ENCODE measurements at regions not wholly inside any gene's neighbourhood (a gene's known extent, or its start where the extent isn't known, plus 50 kb on each side); places are given as distances from the start of the nearest gene placed in this dataset.
A peak's percentile ranks its signal among the peaks of the same experiment; 100 is the strongest.
"Not testable (repeated sequence)": the region's sequence is repeated elsewhere in the genome, so short reads cannot be mapped to it uniquely, and the experiment has no call there.

DNA sequence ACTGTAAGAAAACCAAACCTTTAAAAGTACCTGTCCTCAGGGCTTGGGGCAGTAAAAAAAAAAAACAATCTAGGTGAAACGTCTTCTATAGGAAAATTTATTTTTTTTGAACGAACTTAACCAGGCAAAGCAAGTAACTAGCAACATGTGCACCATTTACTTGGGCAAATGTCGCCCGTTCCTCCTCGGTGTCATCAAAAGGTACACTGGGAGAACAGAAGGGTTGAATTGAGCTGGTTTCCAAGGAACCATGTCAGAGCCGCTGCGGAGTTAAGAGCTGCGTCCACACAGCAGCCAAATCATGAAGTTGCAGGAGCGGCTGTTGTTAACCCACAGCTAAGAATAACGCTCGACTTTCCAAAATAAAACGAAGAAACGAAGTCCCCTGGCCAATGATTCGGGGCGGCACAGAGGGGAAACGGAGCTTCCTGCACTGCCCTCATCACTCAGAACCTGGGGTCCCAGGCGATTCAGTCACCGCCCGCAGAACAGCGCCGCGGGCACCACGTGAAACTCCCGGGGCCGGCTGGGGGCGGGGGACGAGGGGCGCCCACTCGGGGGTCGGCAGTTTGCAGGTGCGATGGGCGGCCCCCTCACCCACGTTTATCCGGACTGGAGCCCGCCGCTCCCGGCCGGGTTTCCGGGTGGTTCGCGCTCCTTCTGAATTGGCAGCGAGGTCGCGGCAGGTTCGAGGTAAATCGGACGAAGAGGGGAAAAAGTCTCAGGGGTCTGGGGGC is 53.6 kb upstream of the PLGLB1 start:
- peak; percentile 6 to 30 for DNase-seq

DNA sequence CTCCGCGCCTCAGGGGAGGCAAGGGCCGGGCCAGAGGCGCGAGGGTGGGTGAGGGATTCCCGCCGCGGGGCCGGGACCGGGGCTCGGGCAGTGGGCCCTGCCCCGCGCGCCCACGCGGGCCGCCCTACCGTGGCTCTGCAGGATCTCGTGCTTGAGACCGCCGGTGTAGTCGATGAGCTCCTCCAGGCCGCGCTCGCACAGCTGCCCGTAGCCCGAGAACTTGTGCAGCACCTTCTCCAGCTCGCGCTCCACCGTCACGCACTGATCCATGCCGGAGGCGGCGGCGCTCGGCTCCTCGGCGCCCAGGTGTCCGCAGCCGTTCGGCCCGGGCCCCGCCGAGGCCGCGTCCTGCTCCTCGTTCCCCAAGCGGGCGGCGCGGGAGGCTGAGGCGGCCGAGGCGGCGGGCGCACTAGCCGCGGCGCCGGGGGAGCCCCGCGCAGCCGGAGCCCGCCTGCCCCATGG is 54.2 kb upstream of the PLGLB1 start:
- peak; percentile 48 to 53 for DNase-seq

DNA sequence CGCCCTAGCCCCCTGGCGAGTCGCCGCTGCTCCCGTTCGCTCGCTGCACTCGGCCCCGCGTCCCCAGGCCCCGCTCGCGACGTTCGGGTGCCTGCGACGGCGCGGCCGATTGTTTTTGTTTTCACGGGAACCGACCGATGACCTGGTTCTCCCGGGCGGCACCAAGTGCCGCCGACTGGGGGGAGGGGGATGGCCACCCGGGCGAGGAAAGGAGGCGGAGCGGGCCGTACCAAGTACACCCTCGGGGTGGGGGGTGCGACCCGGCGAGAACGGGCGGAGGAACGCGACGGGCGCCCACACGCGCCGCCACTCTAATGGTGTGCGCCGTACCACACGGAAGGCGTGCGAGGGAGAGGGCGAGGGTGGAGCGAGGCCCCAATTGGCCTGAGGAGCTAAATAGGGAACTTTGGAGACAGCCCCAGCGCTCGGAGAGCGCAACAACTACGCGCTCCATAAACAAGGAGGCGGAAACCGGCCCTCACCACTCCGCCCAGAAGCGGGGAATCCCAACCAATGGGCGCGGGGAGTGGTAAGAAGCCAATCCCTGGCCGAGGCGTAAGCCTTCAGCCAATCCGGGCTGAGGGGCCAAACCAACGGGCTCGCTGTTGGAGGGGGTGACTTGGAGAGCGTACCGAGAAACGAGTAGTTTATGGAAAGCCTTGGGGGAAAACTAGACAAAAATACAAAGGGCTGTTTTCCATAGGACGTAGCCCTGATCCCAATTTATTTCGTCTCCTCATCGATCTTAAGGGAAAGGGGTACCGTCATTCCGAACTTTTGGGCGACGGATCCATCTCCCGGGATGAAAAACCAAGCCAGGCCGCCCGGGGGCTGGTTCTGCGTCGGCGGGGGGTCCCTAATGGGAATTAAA is 54.8 kb upstream of the PLGLB1 start:
- DNase-seq = peak; percentile 95

DNA sequence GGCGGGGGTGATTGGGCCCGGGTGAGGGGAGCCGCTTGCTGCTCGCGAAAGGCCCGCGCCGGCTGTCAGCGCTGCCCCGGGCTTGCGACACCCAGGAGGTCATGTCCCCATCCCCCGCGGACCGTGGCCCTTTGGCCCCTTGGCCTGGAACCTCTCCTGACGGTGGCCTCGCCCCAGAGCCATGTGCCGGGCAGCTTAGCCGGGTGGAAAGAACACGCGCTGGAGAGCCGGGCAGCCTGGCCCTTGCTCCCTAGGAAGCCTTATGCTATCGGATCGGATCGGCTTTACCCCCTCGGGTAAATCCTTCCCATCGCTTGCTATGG is 55.4 kb upstream of the PLGLB1 start:
- not testable (repeated sequence) for DNase-seq

DNA sequence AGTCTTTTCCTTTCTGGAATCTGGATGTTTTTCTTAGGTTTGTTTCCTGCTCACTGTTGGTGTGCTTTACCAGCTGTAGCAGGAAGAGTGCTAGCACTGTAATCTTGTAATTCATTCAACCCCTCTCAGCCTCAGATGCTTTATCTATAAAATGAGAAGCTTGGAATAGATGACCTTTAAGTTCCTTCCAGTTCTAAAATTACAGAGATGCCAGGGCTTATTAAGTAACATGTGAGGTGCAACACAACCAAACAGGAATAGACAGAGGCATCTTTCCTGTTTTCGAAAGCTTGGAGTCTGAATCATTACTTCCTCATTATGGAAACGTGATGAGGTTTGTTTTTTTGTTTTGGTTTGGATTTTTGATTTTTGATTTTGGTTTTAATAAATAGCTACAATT is 60.1 kb upstream of the PLGLB1 start:
- DNase-seq = not testable (repeated sequence)

DNA sequence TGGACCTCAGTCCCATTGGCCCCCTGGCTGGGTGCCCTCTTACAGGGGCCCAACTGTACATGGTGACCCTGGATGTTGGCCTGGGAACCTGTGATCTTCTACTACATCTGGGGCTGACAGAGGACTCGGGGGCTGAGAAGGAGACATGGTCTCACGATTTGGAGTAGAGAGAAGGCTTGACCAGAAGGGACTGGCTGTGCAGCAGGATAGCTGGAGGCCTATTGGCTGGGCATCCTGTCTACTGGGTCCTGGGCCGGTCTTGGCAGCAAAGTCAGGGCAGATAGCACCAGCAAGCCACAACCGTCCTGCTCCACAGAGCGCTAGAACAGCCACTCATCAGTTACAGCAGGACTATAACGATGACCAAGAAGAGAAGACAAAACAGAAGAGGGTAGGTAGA is 66.4 kb upstream of the PLGLB1 start:
- not testable (repeated sequence) for DNase-seq

DNA sequence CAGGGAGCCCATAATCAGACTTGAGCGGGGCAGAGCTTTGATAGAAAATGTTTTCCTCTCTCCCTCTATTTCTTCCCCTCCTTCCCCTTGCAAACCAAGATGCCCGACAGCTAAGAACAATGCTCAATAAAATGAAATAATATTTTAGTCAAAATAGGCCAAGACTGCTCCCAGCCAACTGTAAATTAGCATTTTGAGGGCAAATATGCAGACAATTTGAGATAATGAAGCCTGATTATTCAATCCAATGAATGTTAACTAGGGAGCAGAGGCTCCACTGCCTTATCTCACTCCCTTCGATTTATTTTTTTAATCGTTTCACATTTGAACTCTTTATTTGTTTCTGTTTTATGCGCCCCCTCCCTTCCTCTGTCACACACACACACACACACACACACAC is 67.8 kb upstream of the PLGLB1 start:
- not testable (repeated sequence) for DNase-seq

DNA sequence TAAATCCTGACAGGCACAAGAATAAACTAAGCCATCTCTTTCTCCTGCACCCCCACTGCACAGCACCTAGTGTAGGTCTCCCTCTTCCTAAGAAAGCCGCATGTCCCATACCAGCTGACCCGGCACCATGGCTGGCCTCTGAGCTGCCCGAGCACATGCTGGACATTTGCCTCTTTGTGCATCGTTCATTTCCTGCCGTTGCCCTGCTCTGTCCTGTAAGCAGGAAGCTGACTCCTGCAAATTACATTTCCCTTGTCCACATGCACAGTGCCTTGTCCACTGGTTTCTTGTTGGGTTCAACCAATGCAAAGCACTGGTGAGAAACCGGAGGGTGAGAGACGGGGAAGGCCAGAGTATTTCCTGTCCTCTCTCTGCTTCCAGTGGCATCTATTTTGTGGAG is 71.6 kb upstream of the PLGLB1 start:
- DNase-seq = not testable (repeated sequence)

DNA sequence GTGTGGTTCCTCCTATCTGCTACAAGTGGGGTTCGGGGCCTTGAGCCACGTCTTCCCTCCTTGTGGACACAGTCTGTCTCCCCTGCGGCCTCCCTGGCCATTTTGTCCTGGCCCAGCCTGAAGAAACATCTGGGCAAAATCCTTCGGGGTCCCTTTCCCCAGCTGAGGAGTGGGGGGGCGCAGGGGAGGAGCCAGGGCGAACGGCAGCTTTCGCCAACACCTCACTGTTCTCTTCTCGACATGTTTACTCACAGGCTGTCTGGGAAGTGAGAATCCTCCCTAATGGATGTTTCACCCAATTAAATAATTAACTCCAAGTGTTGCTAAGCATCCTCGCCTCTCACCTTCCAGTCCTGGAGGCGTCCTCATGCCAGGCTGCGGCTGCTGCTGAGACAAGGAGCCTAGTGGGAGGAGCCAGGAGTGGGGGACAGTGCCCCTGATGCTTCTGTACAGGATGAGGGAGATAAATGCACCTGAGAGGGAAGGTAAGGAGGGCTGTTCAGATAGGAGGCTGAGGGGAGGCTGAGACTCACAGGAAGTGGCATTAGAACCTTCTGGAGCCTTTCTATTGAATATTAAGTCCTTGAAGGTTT is 72.4 kb upstream of the PLGLB1 start:
- not testable (repeated sequence) for DNase-seq

DNA sequence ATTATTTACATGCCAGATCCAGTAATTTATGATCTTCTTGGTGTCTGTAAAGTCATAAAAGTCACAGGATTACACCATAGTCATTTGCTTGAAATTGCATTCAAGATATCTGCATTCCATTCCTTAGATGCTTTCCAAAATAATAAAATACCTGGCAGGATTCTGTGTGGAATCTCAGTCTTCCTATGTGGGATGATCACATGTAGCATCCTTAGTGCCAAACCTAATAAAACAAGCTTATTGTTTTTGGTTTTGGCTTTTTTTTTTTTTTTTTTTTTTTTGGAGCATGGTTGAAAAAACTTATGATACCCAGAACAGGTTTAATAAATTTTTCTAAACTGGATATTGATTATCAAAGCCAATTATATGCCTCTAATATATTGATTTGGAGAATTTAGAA is 74.2 kb upstream of the PLGLB1 start:
- DNase-seq = not testable (repeated sequence)

DNA sequence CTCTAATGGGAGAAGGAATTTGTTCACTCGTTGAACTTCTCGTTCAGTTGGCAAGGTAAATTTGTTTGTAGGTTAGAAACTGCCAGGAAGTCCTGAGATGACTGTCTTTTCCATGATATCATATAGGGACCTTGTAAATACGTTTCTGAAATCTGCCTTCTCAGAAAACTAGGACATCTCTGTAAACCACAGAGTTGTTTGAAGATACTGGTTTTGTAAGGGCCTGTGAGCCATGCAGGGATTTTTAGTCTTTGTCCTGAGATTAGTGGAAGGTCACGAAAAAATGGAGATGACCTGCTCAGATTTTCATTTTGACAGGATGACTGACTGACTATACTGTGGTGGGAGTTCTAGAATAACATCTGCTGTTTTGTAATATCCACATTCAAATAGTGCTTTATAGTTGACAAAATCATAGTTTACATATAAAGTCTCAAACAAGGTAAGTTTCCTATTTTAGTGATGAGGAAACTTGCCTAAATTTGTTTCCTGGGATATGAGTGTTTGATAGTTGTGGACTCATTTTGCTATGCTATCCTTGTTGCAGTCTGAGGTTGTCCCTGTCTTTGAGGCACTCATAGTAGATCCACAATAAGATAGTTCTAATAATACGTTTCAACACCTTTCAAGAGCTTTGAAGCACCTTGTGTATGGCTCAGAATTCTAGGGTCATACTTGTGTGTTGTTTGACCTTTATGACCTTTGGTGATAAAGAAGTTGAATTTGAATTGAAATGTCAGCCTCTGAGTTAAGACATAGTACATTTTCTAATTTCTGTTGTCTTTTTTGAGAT is 107.3 kb upstream of the PLGLB1 start:
- DNase-seq = peak in 1 of 2 donors; percentile 16

DNA sequence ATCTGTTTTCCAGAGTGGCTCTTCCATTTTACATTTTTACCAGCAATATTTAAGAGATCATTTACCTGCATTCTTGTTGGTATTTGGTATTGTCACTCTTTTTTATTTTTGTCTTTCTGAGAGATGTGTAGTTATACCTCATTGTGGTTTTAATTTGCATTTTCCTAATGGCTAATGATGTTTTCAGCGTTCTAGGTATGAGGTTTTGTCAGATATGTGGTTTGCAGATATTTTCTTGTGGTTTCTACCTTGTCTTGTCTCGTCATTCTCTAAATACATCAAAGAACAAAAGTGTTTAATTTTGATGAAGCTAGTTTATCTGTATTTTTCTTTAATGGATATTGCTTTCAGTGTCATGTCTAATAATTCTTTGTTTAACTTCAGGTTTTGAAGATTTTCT is 110.9 kb upstream of the PLGLB1 start:
- DNase-seq = not testable (repeated sequence)

DNA sequence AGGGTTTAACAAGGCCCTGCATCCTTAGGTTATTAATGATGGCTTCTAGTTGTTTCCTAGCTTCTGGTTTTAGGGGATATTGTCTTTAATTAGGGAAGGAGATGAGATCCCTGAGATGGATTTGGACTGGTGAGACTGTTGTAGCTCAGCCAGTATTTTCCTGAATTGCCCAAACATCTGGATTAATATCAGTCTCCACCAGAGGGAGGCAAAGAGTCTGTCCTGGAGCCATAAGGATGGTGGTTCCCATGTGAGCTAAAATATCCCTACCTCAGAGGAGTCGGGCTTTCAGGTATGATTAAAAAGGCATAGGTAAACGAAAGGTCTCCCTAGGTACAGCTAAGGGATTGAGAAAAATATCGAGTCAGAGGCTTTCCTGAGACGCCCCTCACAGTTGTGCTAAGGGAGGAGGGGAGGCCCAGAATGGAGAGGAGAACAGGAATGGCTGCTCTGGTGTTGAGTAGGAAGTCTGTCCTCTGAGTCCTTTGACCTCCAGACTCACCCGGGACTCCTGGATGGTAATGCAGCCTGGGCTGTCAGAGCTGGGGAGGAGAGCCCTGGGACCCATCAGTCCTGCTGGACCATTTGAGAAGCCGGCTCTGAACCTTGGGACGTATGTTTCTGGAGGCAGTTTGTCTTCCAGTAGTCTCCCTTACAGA is 130.3 kb upstream of the PLGLB1 start:
- DNase-seq = not testable (repeated sequence)

DNA sequence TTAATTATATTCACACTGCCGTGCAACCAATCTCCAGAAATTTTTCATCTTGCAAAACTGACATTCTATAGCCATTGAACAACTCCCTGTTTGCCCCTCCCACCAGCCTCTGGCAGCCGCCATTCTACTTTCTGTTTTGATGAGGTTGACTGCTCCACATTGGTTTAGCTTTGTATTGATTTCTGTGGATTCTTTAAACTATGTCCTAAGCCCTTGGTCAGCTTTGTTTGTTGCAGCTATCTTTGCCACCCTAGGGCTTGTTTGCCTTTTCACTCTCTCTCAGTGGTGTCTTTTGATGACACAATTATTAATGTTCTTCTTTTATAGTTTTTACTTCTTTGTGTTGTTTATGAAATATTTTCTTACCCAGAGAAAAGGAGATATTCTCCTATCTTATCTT is 152.8 kb upstream of the PLGLB1 start:
- DNase-seq = not testable (repeated sequence)

DNA sequence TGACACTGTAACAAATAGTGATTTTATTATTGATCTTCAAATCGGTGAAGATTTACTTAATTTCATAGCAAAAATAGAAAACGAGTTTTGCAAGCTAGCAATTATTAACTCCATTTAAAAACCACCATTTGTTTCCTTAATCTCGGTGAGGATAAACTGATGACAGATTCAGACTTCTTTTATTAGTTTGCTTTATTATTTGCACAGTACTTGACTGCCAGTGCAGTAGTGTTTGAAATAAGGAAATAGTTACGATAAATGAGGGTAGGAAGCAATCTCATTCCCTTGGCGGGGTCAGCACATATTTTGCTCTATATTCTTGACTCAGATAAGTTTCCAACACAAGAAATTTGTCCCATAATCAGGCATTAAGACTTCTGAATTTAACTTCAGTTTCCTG is 161.7 kb upstream of the PLGLB1 start:
- not testable (repeated sequence) for DNase-seq

DNA sequence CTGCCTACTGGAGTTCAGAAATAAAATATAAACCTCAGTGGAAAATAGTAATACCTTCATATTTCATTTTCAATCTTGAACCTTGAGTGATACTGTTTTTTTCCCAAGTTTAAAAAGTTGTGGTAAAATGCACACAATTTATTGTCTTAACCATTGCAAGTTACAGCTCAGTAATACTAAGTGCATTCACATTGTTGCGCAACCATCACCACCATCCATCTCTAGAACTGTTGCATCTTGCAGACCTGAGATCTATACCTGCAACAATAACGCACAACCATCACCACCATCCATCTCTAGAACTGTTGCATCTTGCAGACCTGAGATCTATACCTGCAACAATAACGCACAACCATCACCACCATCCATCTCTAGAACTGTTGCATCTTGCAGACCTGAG is 162.6 kb upstream of the PLGLB1 start:
- DNase-seq = not testable (repeated sequence)

DNA sequence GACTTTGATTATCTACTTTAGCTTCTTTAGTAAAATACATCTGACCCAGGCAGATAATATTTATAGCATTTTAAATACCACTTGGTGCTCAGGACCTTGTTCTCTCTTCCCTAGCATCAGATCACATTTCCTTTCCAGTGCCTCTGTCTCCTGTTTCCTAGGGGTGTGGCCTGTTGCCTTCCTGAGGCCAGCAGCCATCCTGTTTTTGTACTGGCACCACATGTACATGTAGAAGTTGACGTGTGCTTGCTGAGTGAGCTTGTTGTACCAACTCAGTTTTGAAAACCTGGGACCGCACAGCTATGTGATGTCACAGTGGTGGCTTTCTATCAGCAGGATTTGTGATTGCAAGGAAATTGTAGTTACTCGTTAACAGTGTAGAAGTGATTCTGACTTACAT is 167.6 kb upstream of the PLGLB1 start:
- DNase-seq = not testable (repeated sequence)

DNA sequence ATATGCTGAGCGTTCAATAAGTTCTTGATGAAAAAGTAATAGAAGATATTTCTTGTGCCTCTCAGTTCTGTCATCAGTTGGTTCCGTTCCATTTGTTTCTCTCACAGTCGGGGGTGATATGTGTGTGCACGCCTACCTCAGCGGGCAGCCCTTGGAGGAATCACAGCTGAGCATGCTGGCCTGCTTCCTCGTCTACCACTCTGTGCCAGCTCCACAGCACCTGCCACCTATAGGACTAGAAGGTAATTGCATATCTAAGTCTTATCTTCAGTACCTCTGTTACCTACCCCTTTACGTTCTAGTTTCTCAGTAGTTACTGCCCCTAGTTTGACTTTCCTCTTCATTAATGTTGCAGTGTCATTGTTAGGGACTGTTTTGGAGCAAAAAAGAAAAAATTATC is 171.7 kb upstream of the PLGLB1 start:
- not testable (repeated sequence) for DNase-seq

DNA sequence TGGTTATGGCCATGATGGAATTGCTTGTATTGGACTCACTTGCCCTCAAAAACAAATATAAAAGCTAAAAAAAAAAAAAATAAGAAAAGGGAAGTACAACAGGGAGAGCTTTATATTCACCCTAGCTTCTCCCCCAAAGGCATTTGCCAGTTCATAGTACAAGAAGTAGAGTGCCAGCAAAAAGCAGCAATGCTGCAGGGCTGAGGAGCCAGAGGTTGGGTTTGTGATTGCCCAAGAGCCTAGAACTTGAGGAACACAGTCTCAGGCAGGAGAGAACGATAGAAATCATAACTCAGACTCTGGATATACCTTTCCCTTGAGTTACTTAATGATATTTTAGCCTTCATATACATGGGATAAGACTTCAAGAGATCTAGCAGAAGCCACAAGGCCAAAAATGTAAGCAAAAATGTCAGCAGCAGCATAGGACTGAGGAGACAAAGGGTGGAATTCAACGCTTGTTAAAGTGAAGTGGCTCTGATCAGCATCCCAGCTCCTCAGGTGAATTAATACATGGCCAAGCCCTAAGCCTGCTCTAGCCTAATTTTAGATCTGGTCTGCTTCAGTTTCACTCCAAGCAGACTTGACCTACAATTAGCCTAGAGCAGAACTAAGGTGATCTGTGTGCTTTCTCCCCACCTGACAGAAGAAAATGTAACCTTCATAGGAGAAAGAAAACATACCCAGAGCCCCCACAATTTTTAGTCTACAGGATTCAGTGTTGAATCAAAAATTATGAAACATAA is 172.8 kb upstream of the PLGLB1 start:
- DNase-seq = not testable (repeated sequence)

DNA sequence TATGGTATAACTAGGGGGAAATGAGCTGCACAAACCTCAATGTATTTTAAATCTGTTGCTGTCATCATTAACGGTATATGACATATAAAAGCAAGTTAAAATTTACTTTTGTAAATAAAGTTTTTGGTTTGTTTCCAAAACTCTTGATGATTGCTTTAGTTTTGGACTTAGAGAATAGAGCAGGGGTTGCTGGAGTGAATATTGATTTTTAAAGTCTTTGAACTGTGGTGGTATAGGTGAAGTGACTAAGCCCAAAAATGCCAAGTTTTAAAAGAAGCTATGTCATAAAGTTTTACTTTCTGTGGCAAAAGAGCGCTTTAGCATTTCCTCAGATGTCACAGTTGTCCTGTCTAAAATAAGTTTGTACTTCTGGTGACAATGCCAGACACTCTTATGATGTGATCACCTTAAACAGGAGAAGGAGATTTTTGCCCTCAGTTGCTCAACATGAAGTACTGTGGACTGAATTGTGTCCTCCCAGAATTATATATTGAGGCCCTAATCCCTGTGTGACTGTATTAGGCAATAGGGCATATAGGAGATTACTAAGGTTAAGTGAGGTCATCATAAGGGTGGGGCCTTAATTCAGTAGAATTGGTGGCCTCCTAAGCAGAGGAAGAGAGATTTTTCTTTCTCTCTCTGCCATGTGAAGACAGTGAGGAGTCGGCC is 175.2 kb upstream of the PLGLB1 start:
- not testable (repeated sequence) for DNase-seq

DNA sequence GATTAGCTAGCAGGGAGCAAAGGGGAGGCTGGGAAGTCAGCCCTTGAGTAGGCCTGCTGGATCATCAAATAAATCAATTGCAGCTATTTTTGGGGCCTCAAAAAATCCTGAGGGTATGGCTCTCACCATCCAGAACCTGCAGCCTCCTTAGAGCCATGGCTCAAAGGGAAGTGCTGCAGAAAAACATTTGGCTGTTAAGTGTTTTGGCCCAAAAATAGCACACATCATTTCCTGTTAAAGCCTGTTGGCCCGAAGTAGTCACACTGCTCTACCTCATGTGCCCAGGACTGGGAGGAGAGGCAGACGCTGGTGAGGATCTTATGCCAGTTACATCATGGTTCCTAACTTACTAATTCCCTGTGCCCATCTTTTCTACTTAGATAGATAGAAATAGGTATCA is 176.8 kb upstream of the PLGLB1 start:
- DNase-seq = not testable (repeated sequence)
